PC-3 (cell line): ENCODE measurements at regions not wholly inside any gene's neighbourhood (a gene's known extent, or its start where the extent isn't known, plus 50 kb on each side); places are given as distances from the start of the nearest gene placed in this dataset.

Experiments
- ATAC-seq: fragments of 200-7000 bp; cut with Tn5 transposase; 2 replicates; pipeline ENCODE4 v1.9.1; 2020; ENCODE audit warnings: mild to moderate bottlenecking, moderate library complexity
- BruUV-seq: library from RNA; stranded (reverse); fragments of 400-500 nt; replicated peaks from 2 replicates; lab custom pipeline; 2021; lab: Mats Ljungman, UMichigan
- CTCF ChIA-PET: fragments of 300-600 bp; sonication (Branson Sonifier 250); formaldehyde crosslinking; loops from one replicate; lab custom pipeline; 2022; ENCODE audit warnings: antibody characterized with exemption; lab: Charles Lee
- POLR2A ChIA-PET: fragments of 300-600 bp; sonication (Branson Sonifier 250); formaldehyde crosslinking; loops from one replicate; lab custom pipeline; 2022; ENCODE audit warnings: antibody characterized with exemption; ENCODE audit not compliant: unreplicated experiment; lab: Charles Lee
- DNase-seq: peaks from one replicate; pipeline ENCODE4 v3.0.0-alpha.2; 2015
- H2AFZ ChIP-seq: fragments of 300-600 bp; sonication (generic); 2 replicates; pipeline ENCODE4 v1.6.0; 2016; ENCODE audit warnings: antibody characterized with exemption, low read length
- H3F3A ChIP-seq: fragments of 300-600 bp; sonication (generic); one replicate; pipeline ENCODE4 v1.6.0; 2017; ENCODE audit warnings: antibody characterized with exemption, low read length, control low read depth, mild to moderate bottlenecking; ENCODE audit not compliant: unreplicated experiment
- H3K27ac ChIP-seq: fragments of 300-600 bp; sonication (generic); 2 replicates; pipeline ENCODE4 v1.5.1; 2016; ENCODE audit warnings: mild to moderate bottlenecking, low read length
- H3K27me3 ChIP-seq: fragments of 300-600 bp; sonication (generic); 2 replicates; pipeline ENCODE4 v1.6.1; 2016; ENCODE audit warnings: low read length, mixed read lengths
- H3K36me3 ChIP-seq: fragments of 300-600 bp; sonication (generic); 2 replicates; pipeline ENCODE4 v1.6.1; 2016; ENCODE audit warnings: low read depth, mixed run types, low read length, mixed read lengths
- H3K4me1 ChIP-seq: fragments of 300-600 bp; sonication (generic); 2 replicates; pipeline ENCODE4 v1.5.1; 2016; ENCODE audit warnings: low read length; ENCODE audit not compliant: insufficient read depth
- H3K4me2 ChIP-seq: fragments of 300-600 bp; sonication (generic); 2 replicates; pipeline ENCODE4 v1.6.0; 2016; ENCODE audit warnings: low read length
- H3K4me3 ChIP-seq: fragments of 300-600 bp; sonication (generic); 2 replicates; pipeline ENCODE4 v1.5.1; 2016; ENCODE audit warnings: mild to moderate bottlenecking, low read length, mixed read lengths
- H3K79me2 ChIP-seq: fragments of 300-600 bp; sonication (generic); 2 replicates; pipeline ENCODE4 v1.6.1; 2017; ENCODE audit warnings: low read length, mixed read lengths
- H3K9ac ChIP-seq: fragments of 300-600 bp; sonication (generic); 2 replicates; pipeline ENCODE4 v1.6.0; 2016; ENCODE audit warnings: mild to moderate bottlenecking, low read length
- H3K9me2 ChIP-seq: fragments of 300-600 bp; sonication (generic); replicated peaks from 2 replicates; pipeline ENCODE4 v1.6.1; 2016; ENCODE audit warnings: mixed run types, low read length, mixed read lengths
- H3K9me3 ChIP-seq: fragments of 300-600 bp; sonication (generic); 2 replicates; pipeline ENCODE4 v1.6.1; 2016; ENCODE audit warnings: low read length, mixed read lengths
- H4K20me1 ChIP-seq: fragments of 300-600 bp; sonication (generic); 2 replicates; pipeline ENCODE4 v1.6.1; 2016; ENCODE audit warnings: low read length, mixed read lengths
- EZH2 ChIP-seq: fragments of 300-600 bp; sonication (generic); IDR thresholded peaks from one replicate; pipeline ENCODE4 v1.6.1; 2017; ENCODE audit warnings: antibody characterized with exemption, mild to moderate bottlenecking, low read length; ENCODE audit not compliant: unreplicated experiment
- EZH2phosphoT487 ChIP-seq: fragments of 300-600 bp; sonication (generic); IDR thresholded peaks from 2 replicates; pipeline ENCODE4 v1.6.1; 2018; ENCODE audit warnings: mild to moderate bottlenecking, antibody characterized with exemption, low read length, borderline replicate concordance
- intact Hi-C: fragments of 100-400 bp; cut with micrococcal nuclease; formaldehyde crosslinking; loops from 2 replicates; pipeline ENCODE4 v1.9.0; 2023
- TF ChIP-seq, protein P1 (sequence below): fragments of 300-600 bp; sonication (generic); conservative IDR thresholded peaks from 2 replicates; pipeline ENCODE4 v1.5.1; 2017; ENCODE audit warnings: antibody characterized with exemption, low read depth, mild to moderate bottlenecking, low read length

- Histone ChIP-seq H4K20me1 (no peaks in the 10 kb centered on the region), H2AFZ (no peak overlapping the region), H3K9me3 (no peaks in the 10 kb centered on the region), H3K9ac (no peak overlapping the region), H3K36me3 (no peaks in the 10 kb centered on the region), H3K27me3 (no peaks in the 10 kb centered on the region), H3K4me1 (no peaks in the 10 kb centered on the region), H3K4me3 (no peak overlapping the region), H3K79me2 (no peaks in the 10 kb centered on the region), H3K4me2 (no peak overlapping the region), H3K27ac (no peak overlapping the region), H3F3A (no peaks in the 10 kb centered on the region), H3K9me2 (no peaks in the 10 kb centered on the region)
- TF ChIP-seq, protein P1, sequence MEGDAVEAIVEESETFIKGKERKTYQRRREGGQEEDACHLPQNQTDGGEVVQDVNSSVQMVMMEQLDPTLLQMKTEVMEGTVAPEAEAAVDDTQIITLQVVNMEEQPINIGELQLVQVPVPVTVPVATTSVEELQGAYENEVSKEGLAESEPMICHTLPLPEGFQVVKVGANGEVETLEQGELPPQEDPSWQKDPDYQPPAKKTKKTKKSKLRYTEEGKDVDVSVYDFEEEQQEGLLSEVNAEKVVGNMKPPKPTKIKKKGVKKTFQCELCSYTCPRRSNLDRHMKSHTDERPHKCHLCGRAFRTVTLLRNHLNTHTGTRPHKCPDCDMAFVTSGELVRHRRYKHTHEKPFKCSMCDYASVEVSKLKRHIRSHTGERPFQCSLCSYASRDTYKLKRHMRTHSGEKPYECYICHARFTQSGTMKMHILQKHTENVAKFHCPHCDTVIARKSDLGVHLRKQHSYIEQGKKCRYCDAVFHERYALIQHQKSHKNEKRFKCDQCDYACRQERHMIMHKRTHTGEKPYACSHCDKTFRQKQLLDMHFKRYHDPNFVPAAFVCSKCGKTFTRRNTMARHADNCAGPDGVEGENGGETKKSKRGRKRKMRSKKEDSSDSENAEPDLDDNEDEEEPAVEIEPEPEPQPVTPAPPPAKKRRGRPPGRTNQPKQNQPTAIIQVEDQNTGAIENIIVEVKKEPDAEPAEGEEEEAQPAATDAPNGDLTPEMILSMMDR: no peak
- no peak for TF ChIP-seq EZH2phosphoT487
- no peak for TF ChIP-seq EZH2
- intact Hi-C loops: no loop called here
- ATAC-seq: no peak
- peak; percentile 7 for DNase-seq
- BruUV-seq: no TSS peak
- POLR2A ChIA-PET: no interaction called here
- CTCF ChIA-PET: no interaction called here
Observed at GRCh38 chr1:79364896-79365295, 358.4 kb upstream of the ADGRL4 start.

GRCh38 chr1:79363430-79363829 lies 356.9 kb upstream of the ADGRL4 start:
- no peak for ATAC-seq
- no peak for DNase-seq
- H3K9me2 ChIP-seq: no peaks in the 10 kb centered on the region
- no TSS peak for BruUV-seq
- no peak overlapping the region for H3K4me3 ChIP-seq
- H3K4me1 ChIP-seq: no peaks in the 10 kb centered on the region
- H3F3A ChIP-seq: no peaks in the 10 kb centered on the region
- H4K20me1 ChIP-seq: no peaks in the 10 kb centered on the region
- TF ChIP-seq, protein P1: no peak
- no peak for TF ChIP-seq EZH2
- TF ChIP-seq EZH2phosphoT487: no peak
- H3K9ac ChIP-seq: no peak overlapping the region
- POLR2A ChIA-PET: no interaction called here
- H3K27me3 ChIP-seq: no peaks in the 10 kb centered on the region
- intact Hi-C loops: no loop called here
- H3K36me3 ChIP-seq: no peaks in the 10 kb centered on the region
- CTCF ChIA-PET: no interaction called here
- H3K27ac ChIP-seq: no peak overlapping the region
- H3K4me2 ChIP-seq: no peak overlapping the region
- H3K9me3 ChIP-seq: no peaks in the 10 kb centered on the region
- no peaks in the 10 kb centered on the region for H3K79me2 ChIP-seq
- no peak overlapping the region for H2AFZ ChIP-seq

- Histone ChIP-seq H3K4me1 (no peaks in the 10 kb centered on the region), H3K4me3 (no peak overlapping the region), H3K27ac (no peak overlapping the region), H3K36me3 (no peaks in the 10 kb centered on the region), H3K9ac (no peak overlapping the region), H2AFZ (no peak overlapping the region), H3K79me2 (no peaks in the 10 kb centered on the region), H3K9me3 (no peaks in the 10 kb centered on the region), H3K9me2 (no peaks in the 10 kb centered on the region), H3K27me3 (no peaks in the 10 kb centered on the region), H4K20me1 (no peaks in the 10 kb centered on the region), H3F3A (no peaks in the 10 kb centered on the region), H3K4me2 (no peak overlapping the region)
- ATAC-seq: no peak
- BruUV-seq: no TSS peak
- CTCF ChIA-PET: no interaction called here
- TF ChIP-seq EZH2phosphoT487 (no peak), EZH2 (no peak)
- TF ChIP-seq, protein P1: no peak; the same call in 1 of the 2 replicates
- intact Hi-C loops: no loop called here
- POLR2A ChIA-PET: no interaction called here
- DNase-seq: no peak
Observed at GRCh38 chr1:79362470-79362869, 355.9 kb upstream of the ADGRL4 start.
